GM19351 (cell line): ENCODE measurements at regions not wholly inside any gene's neighbourhood (a gene's known extent, or its start where the extent isn't known, plus 50 kb on each side); places are given as distances from the start of the nearest gene placed in this dataset.
"Not testable (repeated sequence)": the region's sequence is repeated elsewhere in the genome, so short reads cannot be mapped to it uniquely, and the experiment has no call there.

Experiments
- ATAC-seq: cut with Tn5 transposase; IDR thresholded peaks from one replicate; pipeline ENCODE4 v1.9.1; 2021; ENCODE audit warnings: mild to moderate bottlenecking, moderate library complexity; ENCODE audit not compliant: unreplicated experiment

DNA sequence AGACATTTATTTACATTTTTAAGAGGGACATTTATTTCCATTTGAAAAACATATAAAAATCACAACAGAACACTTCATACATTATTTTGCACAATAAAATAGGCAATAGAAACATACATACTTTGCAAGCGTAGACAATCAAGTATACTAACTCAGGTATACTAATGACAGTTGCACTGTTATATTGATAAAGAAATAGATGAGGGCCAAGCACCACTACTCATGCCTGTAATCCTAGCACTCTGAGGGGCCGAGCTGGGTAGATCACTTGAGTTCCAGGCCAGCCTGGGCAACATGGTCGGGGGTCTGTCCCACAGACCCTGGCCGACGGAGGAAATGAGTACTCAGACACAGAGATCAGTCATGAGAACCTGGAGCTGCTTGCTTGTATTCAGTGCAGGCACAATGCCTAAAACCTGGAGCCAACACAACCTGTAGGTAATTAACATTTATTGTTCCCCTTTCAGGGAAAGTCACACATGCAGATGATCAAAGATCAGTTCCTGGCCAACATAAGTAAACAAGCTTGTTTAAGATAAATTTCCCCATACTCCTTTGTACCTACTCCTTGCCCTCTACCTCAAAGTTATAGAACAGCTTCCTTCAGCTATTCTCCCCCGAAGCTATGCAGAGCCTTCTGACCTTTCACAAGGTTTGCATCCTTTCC is 1960.2 kb downstream of the SUCLG1 start:
- ATAC-seq, result no peak

- no peak for ATAC-seq
Observed at GRCh38 chr2:82494739-82495138, 1964.3 kb downstream of the SUCLG1 start.

DNA sequence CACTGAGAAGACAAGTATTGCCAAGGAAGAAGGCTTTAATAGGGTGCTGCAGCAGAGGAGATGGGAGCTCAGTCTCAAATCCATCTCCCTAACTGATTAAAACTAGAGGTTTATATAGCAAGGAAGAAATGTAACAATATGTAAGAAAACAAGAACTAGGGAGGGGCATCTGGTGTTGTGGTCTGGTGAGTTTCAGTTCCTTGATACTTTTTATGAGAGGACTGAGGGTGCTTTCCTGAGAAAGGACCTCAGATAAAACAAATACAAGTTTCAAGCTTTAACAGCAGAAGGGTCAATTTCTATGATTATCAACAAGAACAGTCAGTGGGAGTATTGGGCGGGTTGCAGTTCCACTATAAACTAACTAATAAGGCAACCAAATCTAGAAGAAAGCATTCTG is 1967.5 kb downstream of the SUCLG1 start:
- ATAC-seq, result no peak

DNA sequence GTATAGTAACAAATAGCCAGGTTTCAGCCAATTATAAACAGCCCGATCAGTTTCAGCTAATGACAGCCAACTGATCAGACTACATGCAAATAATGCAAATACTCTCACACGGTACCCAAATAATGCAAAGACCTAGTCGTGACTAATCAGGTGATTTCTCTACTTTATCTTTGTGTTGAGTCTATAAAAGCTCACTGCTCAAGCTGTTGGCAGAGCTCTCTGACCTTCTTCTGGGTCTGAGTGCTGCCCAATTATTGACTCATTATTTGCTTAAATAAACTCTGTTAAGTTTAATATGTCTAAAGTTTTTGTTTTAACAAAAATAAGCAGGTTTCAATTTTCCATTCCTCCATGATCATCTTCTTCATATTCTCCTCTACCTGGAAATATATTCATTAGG is 1971.7 kb downstream of the SUCLG1 start:
- no peak for ATAC-seq

DNA sequence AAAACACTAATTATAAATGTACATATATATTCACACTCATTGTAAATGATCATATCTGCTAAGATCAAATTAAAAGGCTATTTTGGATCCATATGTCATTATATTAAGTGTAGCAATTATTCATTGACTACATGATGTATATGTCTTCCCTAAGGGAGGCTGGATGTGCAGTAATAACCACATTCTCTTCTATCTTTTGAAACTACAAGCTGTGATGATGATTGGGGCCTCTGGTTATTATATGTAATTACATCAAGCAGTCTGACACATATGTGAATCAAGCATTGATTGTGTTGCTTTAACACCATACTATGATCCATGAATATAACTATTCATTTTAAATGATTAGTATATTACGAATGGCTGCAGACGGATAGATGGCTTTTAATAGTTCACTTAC is 1973.4 kb downstream of the SUCLG1 start:
- ATAC-seq, result no peak

GRCh38 chr2:82481207-82481606 is 1977.9 kb downstream of the SUCLG1 start:
- no peak for ATAC-seq

DNA sequence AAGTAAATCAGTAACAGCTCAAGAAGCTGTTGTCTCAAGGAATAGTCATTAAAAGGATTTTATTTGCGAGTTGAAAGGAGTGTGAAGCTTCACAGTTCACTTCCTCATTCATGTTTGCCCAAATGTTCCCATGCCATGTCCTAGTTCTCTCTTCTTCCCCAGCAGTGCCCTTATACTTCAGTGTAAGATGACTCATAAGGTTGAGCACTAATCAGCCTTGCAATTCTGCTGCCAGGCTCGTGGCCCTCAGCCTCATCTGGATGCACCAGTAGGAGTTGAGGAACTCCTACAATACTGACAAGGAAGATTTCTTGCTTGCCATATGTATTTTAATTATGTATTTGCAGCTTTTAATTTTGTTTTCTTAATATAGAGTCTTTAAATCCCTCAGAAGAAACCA is 1980.4 kb downstream of the SUCLG1 start:
- ATAC-seq, result no peak

DNA sequence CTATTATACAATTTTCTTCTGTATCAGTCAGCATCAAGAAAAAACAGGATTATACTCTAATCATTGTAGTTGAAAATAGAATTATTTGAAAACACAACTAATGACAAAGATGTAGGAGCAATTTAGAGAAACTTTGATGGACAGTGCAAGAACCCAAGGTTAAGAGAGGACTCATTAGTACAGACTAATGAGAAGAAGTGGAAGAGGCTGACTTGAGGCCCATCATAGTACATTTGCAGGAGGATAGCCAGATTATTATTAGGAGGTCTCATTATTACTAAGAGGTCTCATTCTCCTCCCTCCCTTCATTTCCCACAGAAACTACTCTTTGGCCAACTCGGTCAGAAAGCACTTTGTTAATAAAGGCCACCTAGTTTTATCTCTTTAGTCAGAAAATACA is 1983.0 kb downstream of the SUCLG1 start:
- no peak for ATAC-seq

DNA sequence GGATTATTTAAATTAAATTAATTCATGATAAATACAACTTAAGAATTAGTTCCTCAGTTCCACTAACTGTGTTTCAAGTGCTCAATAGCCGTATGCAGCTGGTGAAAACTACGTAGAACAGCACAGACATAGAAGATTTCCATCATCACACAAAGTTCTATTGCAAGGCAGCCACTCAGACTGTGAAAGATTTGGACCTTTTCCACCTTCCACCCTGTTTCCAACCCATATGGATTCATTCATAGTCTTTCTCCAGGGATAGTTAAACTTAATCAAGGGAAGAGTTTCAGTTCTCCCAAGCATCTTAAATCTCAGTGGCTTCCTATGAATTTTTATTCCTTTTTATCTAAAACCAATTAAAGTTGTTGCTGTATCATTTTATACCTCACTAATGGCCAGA is 2030.8 kb downstream of the SUCLG1 start:
- ATAC-seq, result no peak

DNA sequence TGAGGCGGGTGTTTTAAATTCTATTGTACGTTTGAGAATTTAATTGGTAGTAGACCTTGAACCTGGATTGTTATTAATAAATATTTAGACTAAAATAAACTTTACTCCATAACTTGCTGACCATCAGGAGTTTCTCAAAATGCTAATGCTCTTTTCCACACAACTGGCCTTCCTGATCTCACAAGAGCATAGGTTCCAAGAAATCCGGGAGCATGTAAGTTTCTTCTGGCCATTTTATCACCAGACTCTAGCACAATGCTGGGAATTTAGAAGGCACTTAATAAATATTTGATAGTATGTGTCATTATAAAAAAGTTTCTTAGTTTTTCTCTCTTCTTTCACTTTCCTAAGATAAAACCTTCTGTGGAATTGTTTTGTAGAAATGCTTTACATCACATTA is 2047.1 kb downstream of the SUCLG1 start:
- no peak for ATAC-seq

GRCh38 chr2:82411071-82411470 is 2048.0 kb downstream of the SUCLG1 start:
- ATAC-seq, result no peak

DNA sequence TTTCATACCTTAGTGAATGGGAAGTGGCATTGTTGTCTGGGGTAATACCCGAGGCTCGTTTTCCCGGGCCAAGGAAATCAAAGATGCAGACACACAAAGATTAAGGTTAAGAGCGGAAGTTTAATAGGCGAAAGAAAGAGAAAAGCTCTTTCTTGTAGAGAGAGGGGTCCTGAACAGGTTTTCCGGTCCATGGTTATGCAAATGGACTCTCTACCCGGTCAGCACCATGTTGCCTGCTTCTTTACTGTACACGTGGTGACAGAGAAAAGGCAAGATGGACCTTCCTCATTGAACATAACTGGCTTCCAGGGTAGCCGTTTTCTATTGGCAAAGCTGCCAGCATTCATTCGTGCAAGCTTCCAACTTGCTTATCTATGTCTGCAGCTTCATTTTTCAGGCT is 2063.5 kb downstream of the SUCLG1 start:
- no peak for ATAC-seq

DNA sequence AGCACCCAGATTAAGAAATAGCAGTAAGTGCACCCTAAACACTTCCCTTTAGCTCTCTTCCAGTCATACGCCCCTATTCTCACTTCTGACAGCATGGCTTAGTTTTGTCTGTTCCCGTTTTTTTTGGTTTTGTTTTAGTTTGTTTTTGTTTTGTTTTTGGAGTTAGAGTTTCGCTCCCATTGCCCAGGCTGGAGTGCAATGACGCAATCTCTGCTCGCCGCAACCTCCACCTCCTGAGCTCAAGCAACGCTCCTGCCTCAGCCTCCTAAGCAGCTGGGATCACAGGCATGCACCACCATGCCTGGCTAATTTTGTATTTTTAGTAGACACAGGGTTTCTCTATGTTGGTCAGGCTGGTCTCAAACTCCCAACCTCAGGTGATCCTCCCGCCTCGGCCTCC is 2067.7 kb downstream of the SUCLG1 start:
- ATAC-seq, result no peak

GRCh38 chr2:82355622-82356021 is 2051.1 kb upstream of the LRRTM1 start:
- ATAC-seq, result no peak

DNA sequence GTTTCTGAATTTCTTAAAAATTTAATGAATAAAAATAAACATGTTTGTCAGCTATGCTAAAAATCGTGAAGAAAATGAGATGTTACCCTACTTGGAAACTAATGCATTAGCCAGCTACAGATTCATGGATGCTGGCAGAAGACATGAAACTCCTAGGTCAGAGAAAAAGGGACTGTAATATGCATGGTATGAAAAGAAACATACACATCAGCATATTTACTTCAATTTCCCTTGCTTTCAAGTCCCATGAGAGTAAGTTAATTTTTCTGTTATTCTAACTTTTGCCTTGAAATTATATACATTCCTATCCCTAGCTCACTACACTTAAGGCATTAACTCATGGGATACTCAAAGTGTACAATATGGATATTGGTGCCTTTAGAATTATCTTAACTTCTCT is 2041.4 kb upstream of the LRRTM1 start:
- no peak for ATAC-seq

DNA sequence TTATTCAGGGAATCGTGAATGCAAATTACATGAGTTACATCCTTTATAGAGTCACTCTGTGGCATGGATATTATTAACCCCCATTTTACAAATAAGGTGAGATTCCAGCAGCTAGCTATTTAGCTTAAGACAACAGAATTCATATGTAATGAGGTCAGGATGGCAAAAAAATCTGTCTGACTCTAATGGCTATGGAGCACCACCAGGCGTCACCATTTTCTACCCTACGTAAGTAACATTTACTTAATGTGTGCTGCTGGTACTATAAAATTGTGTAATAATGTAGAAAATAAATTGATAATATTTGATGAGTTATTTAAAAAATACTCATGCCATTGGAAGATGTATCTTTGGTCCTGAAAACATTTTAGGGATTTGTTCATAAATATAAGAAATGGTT is 2040.1 kb upstream of the LRRTM1 start:
- no peak for ATAC-seq

DNA sequence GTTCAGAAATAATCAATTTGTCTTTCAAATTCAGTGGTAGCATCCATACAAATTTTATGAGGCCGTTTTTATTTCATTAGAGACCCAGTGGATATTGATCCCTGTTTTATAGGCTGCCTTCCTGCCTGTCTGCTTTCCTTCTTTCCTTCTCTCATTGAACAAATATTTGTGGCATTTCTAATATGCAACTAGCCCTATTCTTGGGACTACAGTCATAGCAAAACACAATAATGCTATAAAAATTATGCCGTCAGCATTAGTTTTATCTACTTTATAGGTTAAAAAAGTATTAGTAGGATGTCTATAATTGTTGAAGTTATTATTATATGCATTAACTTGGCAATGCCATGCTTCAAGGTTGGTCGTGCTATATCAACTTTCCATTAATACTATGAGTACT is 2037.8 kb upstream of the LRRTM1 start:
- no peak for ATAC-seq

GRCh38 chr2:82340578-82341053 is 2036.1 kb upstream of the LRRTM1 start:
- ATAC-seq, result no peak

GRCh38 chr2:82339805-82340204 is 2035.3 kb upstream of the LRRTM1 start:
- no peak for ATAC-seq

DNA sequence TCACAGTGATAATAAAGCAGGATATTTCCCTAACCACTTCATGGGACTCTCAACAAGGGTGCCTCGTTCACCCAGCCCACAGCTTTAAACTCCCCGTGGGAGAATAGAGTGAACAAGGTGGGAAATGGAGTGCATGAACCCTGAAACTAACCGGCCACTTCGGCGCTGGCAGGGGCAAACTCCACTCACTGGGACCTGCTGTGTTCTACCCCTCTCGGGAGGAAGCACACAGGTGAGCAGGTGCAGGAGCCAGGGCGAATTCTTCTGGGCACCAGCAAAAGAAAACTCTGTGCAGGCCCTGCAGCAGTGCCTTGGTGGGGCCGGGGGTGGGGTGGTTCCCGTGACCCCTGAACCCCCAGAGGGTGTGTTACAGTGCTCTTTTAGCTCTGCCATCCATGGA is 2029.1 kb upstream of the LRRTM1 start:
- ATAC-seq, result no peak

GRCh38 chr2:82330155-82330554 is 2025.6 kb upstream of the LRRTM1 start:
- ATAC-seq, result no peak

DNA sequence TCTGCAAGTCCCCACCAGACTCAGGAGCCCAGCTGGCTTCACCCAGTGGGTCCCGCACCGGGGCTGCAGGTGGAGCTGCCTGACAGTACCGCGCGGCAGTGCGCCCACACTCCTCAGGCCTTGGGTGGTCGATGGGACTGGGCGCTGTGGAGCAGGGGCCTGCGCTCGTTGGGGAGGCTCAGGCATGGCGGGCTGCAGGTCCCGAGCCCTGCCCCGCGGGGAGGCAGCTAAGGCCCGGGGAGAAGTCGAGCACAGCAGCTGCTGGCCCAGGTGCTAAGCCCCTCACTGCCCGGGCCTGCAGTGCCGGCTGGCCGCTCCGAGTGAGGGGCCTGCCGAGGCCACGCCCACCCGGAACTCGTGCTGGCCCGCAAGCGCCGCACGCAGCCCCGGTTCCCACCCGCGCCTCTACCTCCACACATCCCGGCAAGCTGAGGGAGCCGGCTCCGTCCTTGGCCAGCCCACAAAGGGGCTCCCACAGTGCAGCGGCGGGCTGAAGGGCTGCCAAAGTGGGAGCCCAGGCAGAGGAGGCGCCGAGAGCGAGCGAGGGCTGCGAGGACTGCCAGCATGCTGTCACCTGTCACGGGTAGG is 2021.7 kb upstream of the LRRTM1 start:
- not testable (repeated sequence) for ATAC-seq

DNA sequence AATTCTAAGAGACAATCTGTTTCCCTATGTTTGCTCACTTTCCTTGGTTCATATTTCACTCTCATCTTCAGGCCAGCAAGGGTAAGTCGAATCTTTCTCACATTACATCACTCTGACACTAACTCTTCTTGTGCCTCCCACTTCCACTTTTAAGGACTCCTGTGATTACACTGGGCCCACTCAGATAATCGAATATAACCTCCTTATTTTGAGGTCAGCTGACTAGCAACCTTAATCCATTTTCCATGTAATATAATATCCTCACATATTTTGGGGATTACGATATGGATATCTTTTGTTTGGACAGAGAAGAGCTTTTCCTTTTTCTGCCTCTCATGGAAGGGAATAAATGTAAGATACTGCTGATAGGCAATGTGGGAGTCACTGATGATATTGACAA is 2015.7 kb upstream of the LRRTM1 start:
- ATAC-seq, result no peak
